GM12872 (cell line): ENCODE measurements at regions not wholly inside any gene's neighbourhood (a gene's known extent, or its start where the extent isn't known, plus 50 kb on each side); places are given as distances from the start of the nearest gene placed in this dataset.

Experiments
- TF ChIP-seq, protein P1 (sequence below): IDR thresholded peaks from 3 replicates; pipeline ENCODE4 v1.5.1; 2011; ENCODE audit warnings: low read depth, mild to moderate bottlenecking, low read length, moderate library complexity; ENCODE audit not compliant: insufficient read depth

DNA sequence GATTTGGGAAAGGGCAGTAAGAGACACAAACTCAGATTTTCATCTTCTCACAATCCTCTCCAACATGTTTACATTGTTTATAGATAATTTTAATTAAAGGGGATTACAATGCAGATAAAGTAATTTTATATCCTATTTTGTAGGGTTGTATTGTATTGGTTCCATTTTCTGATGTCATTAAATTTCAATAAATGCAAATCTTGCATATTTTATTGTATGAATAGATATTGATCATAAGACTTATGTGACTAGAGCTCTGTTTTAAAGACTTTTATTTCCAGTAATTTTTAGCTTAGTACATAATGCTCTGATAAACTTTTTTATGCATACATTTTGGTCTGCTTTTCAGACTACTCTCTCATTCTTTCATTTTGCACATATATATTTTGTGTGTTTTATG, 819.6 kb downstream of the TSN start:
- TF ChIP-seq, protein P1, sequence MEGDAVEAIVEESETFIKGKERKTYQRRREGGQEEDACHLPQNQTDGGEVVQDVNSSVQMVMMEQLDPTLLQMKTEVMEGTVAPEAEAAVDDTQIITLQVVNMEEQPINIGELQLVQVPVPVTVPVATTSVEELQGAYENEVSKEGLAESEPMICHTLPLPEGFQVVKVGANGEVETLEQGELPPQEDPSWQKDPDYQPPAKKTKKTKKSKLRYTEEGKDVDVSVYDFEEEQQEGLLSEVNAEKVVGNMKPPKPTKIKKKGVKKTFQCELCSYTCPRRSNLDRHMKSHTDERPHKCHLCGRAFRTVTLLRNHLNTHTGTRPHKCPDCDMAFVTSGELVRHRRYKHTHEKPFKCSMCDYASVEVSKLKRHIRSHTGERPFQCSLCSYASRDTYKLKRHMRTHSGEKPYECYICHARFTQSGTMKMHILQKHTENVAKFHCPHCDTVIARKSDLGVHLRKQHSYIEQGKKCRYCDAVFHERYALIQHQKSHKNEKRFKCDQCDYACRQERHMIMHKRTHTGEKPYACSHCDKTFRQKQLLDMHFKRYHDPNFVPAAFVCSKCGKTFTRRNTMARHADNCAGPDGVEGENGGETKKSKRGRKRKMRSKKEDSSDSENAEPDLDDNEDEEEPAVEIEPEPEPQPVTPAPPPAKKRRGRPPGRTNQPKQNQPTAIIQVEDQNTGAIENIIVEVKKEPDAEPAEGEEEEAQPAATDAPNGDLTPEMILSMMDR = no peak

- TF ChIP-seq, protein P1 = no peak
These were observed 827.9 kb downstream of the TSN start for GRCh38 chr2:122583159-122583917.

GRCh38 chr2:122590524-122590923, 835.1 kb downstream of the TSN start:
- TF ChIP-seq, protein P1 = no peak

DNA sequence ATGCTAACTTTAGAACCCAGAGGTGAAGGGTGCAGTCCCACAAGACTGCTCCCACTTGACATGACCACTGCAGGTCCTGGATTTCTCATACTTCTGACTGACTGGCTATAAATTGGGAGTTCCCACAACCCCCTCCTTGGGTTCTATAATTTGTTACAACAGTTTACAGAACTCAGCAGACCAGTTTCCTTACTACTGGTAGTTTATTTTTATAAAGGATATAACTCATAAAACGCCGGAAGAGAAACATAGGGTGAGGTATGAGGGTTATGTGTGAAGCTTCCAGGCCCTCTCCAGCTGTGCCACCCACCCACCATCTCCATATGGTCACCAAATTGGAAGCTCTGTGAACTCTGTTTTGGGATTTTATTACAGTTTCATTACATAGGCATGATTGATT, 839.6 kb downstream of the TSN start:
- TF ChIP-seq, protein P1 = no peak

- TF ChIP-seq, protein P1 = no peak
These were observed 841.1 kb downstream of the TSN start for GRCh38 chr2:122596598-122596997.

DNA sequence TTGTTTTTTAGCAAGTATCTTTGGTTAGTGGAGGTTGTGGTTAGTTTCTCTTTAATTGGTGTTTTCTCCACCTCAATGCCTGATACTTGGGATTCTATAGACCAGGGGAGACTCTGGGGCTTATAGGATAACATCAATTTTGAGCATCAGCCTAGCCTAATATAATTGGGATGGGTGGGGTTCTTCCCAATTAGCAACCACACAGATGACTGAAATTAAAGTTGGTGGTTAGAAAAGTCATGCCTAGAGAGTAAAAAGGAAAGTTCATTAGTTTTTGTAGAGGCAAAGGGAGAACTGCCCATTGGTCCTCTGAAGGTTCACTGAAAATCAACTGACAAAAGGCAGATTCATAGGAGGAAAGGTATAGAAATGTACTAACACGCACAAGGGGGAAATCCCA, 843.3 kb downstream of the TSN start:
- TF ChIP-seq, protein P1 = no peak

DNA sequence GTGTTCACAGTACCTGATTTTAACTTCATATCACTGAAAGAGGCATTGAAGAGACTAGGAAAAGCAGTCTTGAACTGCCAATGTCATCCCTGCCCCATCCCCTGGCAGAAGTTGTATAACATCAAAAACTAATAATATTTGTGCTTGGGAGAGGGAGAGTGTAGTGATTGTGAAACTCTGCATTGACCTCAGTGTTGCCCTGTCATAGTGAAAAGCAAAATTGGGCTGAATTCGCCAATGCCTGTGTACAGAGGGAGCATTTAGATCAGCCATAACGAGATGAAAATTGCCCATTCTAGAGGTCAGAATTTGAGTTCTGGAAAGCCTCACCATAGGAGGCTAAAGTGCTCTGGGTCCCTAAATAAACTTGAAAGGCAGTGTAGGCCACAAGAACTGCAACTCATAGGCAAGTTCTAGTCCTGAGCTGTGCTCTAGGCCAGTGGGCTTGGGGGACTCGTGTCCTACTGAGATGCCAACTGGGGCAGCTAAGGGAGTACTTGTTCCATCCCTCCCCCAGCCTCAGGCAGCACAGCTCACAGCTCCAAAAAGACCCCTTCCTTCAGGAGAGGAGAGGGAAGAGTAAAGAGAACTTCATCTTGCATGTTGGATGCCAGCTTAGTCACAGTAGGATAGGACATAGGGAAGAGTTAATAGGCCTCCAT, 855.6 kb downstream of the TSN start:
- TF ChIP-seq, protein P1 = no peak
